Neural cell (in vitro differentiated cells): ENCODE measurements at regions not wholly inside any gene's neighbourhood (a gene's known extent, or its start where the extent isn't known, plus 50 kb on each side); places are given as distances from the start of the nearest gene placed in this dataset.

Experiments used
- CTCF ChIP-seq: fragments of 450-650 bp; IDR thresholded peaks from 2 replicates; pipeline ENCODE4 v1.5.1; 2014; ENCODE audit warnings: antibody characterized with exemption, mild to moderate bottlenecking, moderate library complexity; ENCODE audit not compliant: poor library complexity, severe bottlenecking
- EP300 ChIP-seq: fragments of 450-650 bp; conservative IDR thresholded peaks from 2 replicates; pipeline ENCODE4 v1.6.1; 2014; ENCODE audit warnings: antibody characterized with exemption, mild to moderate bottlenecking, moderate library complexity; ENCODE audit not compliant: poor library complexity, severe bottlenecking
- EZH2 ChIP-seq: fragments of 200-600, 300-800 bp; shearing (Covaris generic), sonication (generic); IDR thresholded peaks from 2 replicates; pipeline ENCODE4 v1.6.1; 2014; ENCODE audit warnings: antibody characterized with exemption, low read length, borderline replicate concordance, mild to moderate bottlenecking; ENCODE audit not compliant: insufficient read depth, poor library complexity, severe bottlenecking
- MXI1 ChIP-seq: fragments of 450-650 bp; conservative IDR thresholded peaks from 2 replicates; pipeline ENCODE4 v1.6.1; 2014; ENCODE audit warnings: antibody characterized with exemption, mild to moderate bottlenecking; ENCODE audit not compliant: poor library complexity, severe bottlenecking
- POLR2AphosphoS5 ChIP-seq: IDR thresholded peaks from 2 replicates; pipeline ENCODE4 v1.6.1; 2012
- RAD21 ChIP-seq: fragments of 450-650 bp; conservative IDR thresholded peaks from 2 replicates; pipeline ENCODE4 v1.6.1; 2014; ENCODE audit warnings: antibody characterized with exemption, mild to moderate bottlenecking, moderate library complexity
- REST ChIP-seq: IDR thresholded peaks from 2 replicates; pipeline ENCODE4 v1.6.1; 2012; ENCODE audit warnings: borderline replicate concordance
- TAF1 ChIP-seq: IDR thresholded peaks from 2 replicates; pipeline ENCODE4 v1.6.1; 2012; ENCODE audit warnings: low read depth

- TF ChIP-seq CTCF, result no peak
- TF ChIP-seq TAF1, result no peak
- TF ChIP-seq POLR2AphosphoS5, result no peak
- no peak for TF ChIP-seq EP300
- no peak for TF ChIP-seq EZH2
- TF ChIP-seq REST, result no peak
- no peak for TF ChIP-seq RAD21
- TF ChIP-seq MXI1, result no peak
These were observed 85.8 kb upstream of the TOP1 start for GRCh38 chr20:40942775-40943174.
